Coronary artery (tissue), 2 donors: ENCODE measurements at regions not wholly inside any gene's neighbourhood (a gene's known extent, or its start where the extent isn't known, plus 50 kb on each side); places are given as distances from the start of the nearest gene placed in this dataset.
"Not testable (repeated sequence)": the region's sequence is repeated elsewhere in the genome, so short reads cannot be mapped to it uniquely, and the experiment has no call there.

Source experiments
- DNase-seq: peaks from one replicate; pipeline ENCODE4 v3.0.0-alpha.2; 2017; ENCODE audit warnings: low spot score
- H3K27ac ChIP-seq, 2 donors: fragments of 200-600 bp; sonication (generic); one replicate each; pipeline ENCODE4 v1.5.1; 2016 to 2019
- H3K4me3 ChIP-seq: fragments of 200-600 bp; sonication (generic); 2 replicates; pipeline ENCODE4 v1.5.1; 2016; ENCODE audit warnings: mild to moderate bottlenecking, moderate library complexity
- CTCF ChIP-seq: fragments of 200-600 bp; sonication (generic); IDR thresholded peaks from one replicate; pipeline ENCODE4 v1.5.1; 2019; ENCODE audit warnings: antibody characterized with exemption

GRCh38 chr11:34823639-34824038, 92.5 kb downstream of the APIP start:
- no peak for DNase-seq
- Histone ChIP-seq H3K27ac (peak overlapping the region in 1 of 2 donors; percentile 6), H3K4me3 (no peak overlapping the region)
- no peak for TF ChIP-seq CTCF

- TF ChIP-seq CTCF = no peak
- H3K4me3 ChIP-seq = no peak overlapping the region
- DNase-seq = no peak
- H3K27ac ChIP-seq = peak overlapping the region in 1 of 2 donors; percentile 6
These were observed 93.0 kb downstream of the APIP start for GRCh38 chr11:34823197-34823596.

GRCh38 chr11:34819740-34820482, 96.3 kb downstream of the APIP start:
- no peak overlapping the region for H3K27ac ChIP-seq
- no peak overlapping the region for H3K4me3 ChIP-seq
- no peak for TF ChIP-seq CTCF
- no peak for DNase-seq

- H3K4me3 ChIP-seq, DNase-seq, H3K27ac ChIP-seq: not testable (repeated sequence)
These were observed 98.4 kb downstream of the APIP start for GRCh38 chr11:34817812-34818211.

GRCh38 chr11:34816698-34817213, 99.4 kb downstream of the APIP start:
- no peak for TF ChIP-seq CTCF
- DNase-seq = no peak
- H3K27ac ChIP-seq = no peak overlapping the region
- H3K4me3 ChIP-seq = no peak overlapping the region

GRCh38 chr11:34812905-34813576, 103.1 kb downstream of the APIP start:
- TF ChIP-seq CTCF = no peak
- DNase-seq = no peak
- Histone ChIP-seq H3K4me3 (no peak overlapping the region), H3K27ac (no peak overlapping the region)

GRCh38 chr11:34811858-34812257, 104.3 kb downstream of the APIP start:
- H3K27ac ChIP-seq = no peak overlapping the region
- no peak overlapping the region for H3K4me3 ChIP-seq
- TF ChIP-seq CTCF = no peak
- no peak for DNase-seq
